WTC11 (cell line): ENCODE measurements at regions not wholly inside any gene's neighbourhood (a gene's known extent, or its start where the extent isn't known, plus 50 kb on each side); places are given as distances from the start of the nearest gene placed in this dataset.

ENCODE experiments used
- E2F4 ChIP-seq: sonication (generic); formaldehyde crosslinking; IDR thresholded peaks from 2 replicates; pipeline ENCODE4 v1.8.1; 2022; ENCODE audit warnings: low read depth, mild to moderate bottlenecking, moderate library complexity, missing genetic modification reagents, borderline replicate concordance
- MAX ChIP-seq: sonication (generic); formaldehyde crosslinking; IDR thresholded peaks from 2 replicates; pipeline ENCODE4 v1.8.0; 2022; ENCODE audit warnings: mild to moderate bottlenecking, missing genetic modification reagents
- RORB ChIP-seq: fragments of 250-450 bp; sonication (Bioruptor Pico); IDR thresholded peaks from 2 replicates; pipeline ENCODE4 v1.9.0; 2021; ENCODE audit warnings: mild to moderate bottlenecking

- no peak for TF ChIP-seq E2F4 (CRISPR knock-in tag)
- TF ChIP-seq RORB (CRISPR knock-in tag), result no peak
- no peak for TF ChIP-seq MAX (CRISPR knock-in tag)
These were observed 326.5 kb downstream of the GATA3 start for GRCh38 chr10:8380833-8381496.
